Psoas muscle (tissue), 7 donors: ENCODE measurements at regions not wholly inside any gene's neighbourhood (a gene's known extent, or its start where the extent isn't known, plus 50 kb on each side); places are given as distances from the start of the nearest gene placed in this dataset.

Experiments used
- ATAC-seq, 4 donors: fragments of 200-7000 bp; cut with Tn5 transposase; one replicate each; pipeline ENCODE4 v1.9.1; 2020; ENCODE audit warnings: moderate library complexity in 3 of 4, mild to moderate bottlenecking in 2 of 4
- DNase-seq, 2 donors: peaks; one replicate each; pipeline ENCODE4 v3.0.0-alpha.2; 2020
- H3K27ac ChIP-seq: fragments of 200-600 bp; one replicate; pipeline ENCODE4 v1.8.0; 2022
- H3K27me3 ChIP-seq, 3 donors: fragments of 200-600 bp in 1 of 3; one replicate each; pipeline versions ENCODE4 v1.6.1 to v1.8.0; 2013 to 2022; ENCODE audit warnings: low read length in 2 of 3, mild to moderate bottlenecking in 2 of 3, moderate library complexity in 1 of 3; ENCODE audit not compliant: insufficient read depth in 3 of 3
- H3K36me3 ChIP-seq, 2 donors: fragments of 200-600 bp in 1 of 2; one replicate each; pipeline versions ENCODE4 v1.6.1 to v1.8.0; 2013 to 2022; ENCODE audit warnings: low read depth in 1 of 2, mild to moderate bottlenecking in 1 of 2, moderate library complexity in 1 of 2; ENCODE audit not compliant: insufficient read depth in 1 of 2
- H3K4me1 ChIP-seq: fragments of 200-600 bp; one replicate; pipeline ENCODE4 v1.8.0; 2022
- H3K4me3 ChIP-seq: fragments of 200-600 bp; one replicate; pipeline ENCODE4 v1.8.0; 2022; ENCODE audit warnings: mild to moderate bottlenecking
- H3K9me3 ChIP-seq: fragments of 200-600 bp; one replicate; pipeline ENCODE4 v1.8.0; 2022
- CTCF ChIP-seq: fragments of 200-600 bp; IDR thresholded peaks from one replicate; pipeline ENCODE4 v1.8.0; 2022; ENCODE audit warnings: antibody characterized with exemption
- WGBS, 3 donors: extraction: QIAGEN DNeasy Blood & Tissue Kit; methylation state at CpG; one replicate each; pipeline versions ENCODE4 v1.1.6 to v1.1.7; 2013; 5-methylcytosine and 5-hydroxymethylcytosine counted together
- intact Hi-C, 2 donors: fragments of 100-400 bp; cut with DNase I; formaldehyde crosslinking; loops; one replicate each; pipeline versions ENCODE4 v1.11.0 to v1.14.2; 2022
- donor health status: healthy with polysubstance abuse.
- donor health status: DM: no; HTN: no; CAD: no; lungs with moderate emphysema.
- donor health status: Bipolar disorder and iron deficiency.
- donor health status: healthy.
- donor health status: DM: yes; HTN: yes; CAD: no.
- donor health status: DM: no; HTN: no; CAD: no.
- donor health status: DM: yes; HTN: yes; CAD: no.

- no peaks in the 10 kb centered on the region for H3K36me3 ChIP-seq
- TF ChIP-seq CTCF = no peak
- H3K4me3 ChIP-seq = no peak overlapping the region
- WGBS, 3 donors = 62 to 69% (median 67%) methylated on average over 4 of the region's 4 CpGs
- ATAC-seq (no peak), DNase-seq (no peak)
- intact Hi-C loops = no loop called here
- H3K9me3 ChIP-seq = no peaks in the 10 kb centered on the region
- H3K27ac ChIP-seq = no peak overlapping the region
- H3K27me3 ChIP-seq = no peaks in the 10 kb centered on the region
- H3K4me1 ChIP-seq = no peaks in the 10 kb centered on the region
Observed at GRCh38 chr4:64465263-64465662, 56.0 kb upstream of the TECRL start.

DNA sequence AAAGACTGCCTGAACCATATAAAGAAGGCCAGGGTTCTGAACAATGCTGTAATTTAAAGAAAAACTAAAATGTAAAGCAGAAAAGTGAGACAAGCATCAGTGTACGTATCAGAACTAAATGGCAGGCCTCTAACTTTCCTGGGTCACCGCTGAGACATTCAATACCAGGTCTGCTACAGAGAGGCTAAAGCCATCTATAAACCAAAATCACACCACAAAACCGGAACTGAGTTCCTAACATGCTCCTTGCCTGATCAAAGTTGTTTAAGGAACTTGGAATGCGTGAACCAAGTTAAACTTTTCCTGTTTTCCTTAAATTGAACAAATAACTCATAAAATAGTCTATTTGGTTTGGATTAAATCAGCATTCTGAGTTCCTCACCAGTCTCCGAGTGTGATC is 55.3 kb upstream of the TECRL start:
- H3K36me3 ChIP-seq = no peaks in the 10 kb centered on the region
- no peak overlapping the region for H3K27ac ChIP-seq
- DNase-seq (no peak), ATAC-seq (no peak)
- no peak for TF ChIP-seq CTCF
- H3K4me1 ChIP-seq = no peaks in the 10 kb centered on the region
- no peaks in the 10 kb centered on the region for H3K27me3 ChIP-seq
- WGBS, 3 donors = 49 to 57% (median 53%) methylated on average over 5 of the region's 5 CpGs
- no peak overlapping the region for H3K4me3 ChIP-seq
- intact Hi-C loops = no loop called here
- H3K9me3 ChIP-seq = no peaks in the 10 kb centered on the region
